Activated CD4-positive, alpha-beta T cell treated with anti-CD3 and anti-CD28 coated beads for 36 hours (primary cell): ENCODE measurements at regions not wholly inside any gene's neighbourhood (a gene's known extent, or its start where the extent isn't known, plus 50 kb on each side); places are given as distances from the start of the nearest gene placed in this dataset.
A peak's percentile ranks its signal among the peaks of the same experiment; 100 is the strongest.

Experiments used
- ATAC-seq: fragments of 200-7000 bp; cut with Tn5 transposase; one replicate; pipeline ENCODE4 v1.10.0; 2021; ENCODE audit warnings: mild to moderate bottlenecking, moderate library complexity
- CTCF ChIA-PET: fragments of 350-600 bp; sonication (Branson Sonifier 250); formaldehyde crosslinking; loops from one replicate; lab custom pipeline; 2021; ENCODE audit warnings: antibody characterized with exemption; lab: Charles Lee
- POLR2A ChIA-PET: fragments of 350-600 bp; sonication (Branson Sonifier 250); formaldehyde crosslinking; loops from one replicate; lab custom pipeline; 2021; ENCODE audit warnings: antibody characterized with exemption, inconsistent platforms; lab: Charles Lee
- DNase-seq: peaks from one replicate; pipeline ENCODE4 v3.0.0-alpha.2; 2020
- H3K27ac Mint-ChIP-seq: one replicate; pipeline ENCODE4 v1.8.0; 2021; ENCODE audit warnings: mixed read lengths
- H3K27me3 Mint-ChIP-seq: one replicate; pipeline ENCODE4 v1.8.0; 2021; ENCODE audit warnings: mixed read lengths
- H3K36me3 Mint-ChIP-seq: one replicate; pipeline ENCODE4 v1.8.0; 2021; ENCODE audit warnings: low read depth, mixed read lengths
- H3K4me1 Mint-ChIP-seq: one replicate; pipeline ENCODE4 v1.8.0; 2021; ENCODE audit warnings: mixed read lengths
- H3K4me3 Mint-ChIP-seq: one replicate; pipeline ENCODE4 v1.8.0; 2021; ENCODE audit warnings: mild to moderate bottlenecking, moderate library complexity, mixed read lengths
- H3K9me3 Mint-ChIP-seq: one replicate; pipeline ENCODE4 v1.8.0; 2021; ENCODE audit warnings: low read depth, mixed read lengths
- intact Hi-C, 2 experiments: fragments of 100-400 bp; cut with DNase I in 1 of 2; cut with micrococcal nuclease in 1 of 2; formaldehyde crosslinking; loops; one replicate each; pipeline versions ENCODE4 v1.14.2 to v1.15.1; 2022 to 2024; cut with DNase I, micrococcal nuclease

GRCh38 chrX:9249051-9249846 lies 215.3 kb upstream of the FAM9B start:
- CTCF ChIA-PET, result interaction anchor here (0.6 kb wide), 1 partner anchor 64 kb away, joined by 4 read pairs; no protein-coding TSS in a partner anchor
- H3K9me3 Mint-ChIP-seq, result no peaks in the 10 kb centered on the region
- H3K4me3 Mint-ChIP-seq, result no peak overlapping the region
- intact Hi-C loops, result no loop called here
- H3K27me3 Mint-ChIP-seq, result no peaks in the 10 kb centered on the region
- H3K27ac Mint-ChIP-seq, result no peak overlapping the region
- ATAC-seq (no peak), DNase-seq (no peak)
- H3K4me1 Mint-ChIP-seq, result no peaks in the 10 kb centered on the region
- no peaks in the 10 kb centered on the region for H3K36me3 Mint-ChIP-seq
- POLR2A ChIA-PET, result no interaction called here

- H3K36me3 Mint-ChIP-seq, result no peaks in the 10 kb centered on the region
- ChIA-PET POLR2A (no interaction called here), CTCF (no interaction called here)
- H3K27me3 Mint-ChIP-seq, result no peaks in the 10 kb centered on the region
- intact Hi-C loops, result no loop called here
- no peak for ATAC-seq
- no peak for DNase-seq
- no peak overlapping the region for H3K27ac Mint-ChIP-seq
- H3K4me3 Mint-ChIP-seq, result no peak overlapping the region
- H3K9me3 Mint-ChIP-seq, result no peaks in the 10 kb centered on the region
- no peaks in the 10 kb centered on the region for H3K4me1 Mint-ChIP-seq
These were observed 212.7 kb upstream of the TBL1X start for GRCh38 chrX:9252182-9252581.

GRCh38 chrX:9253211-9253610 lies 211.6 kb upstream of the TBL1X start:
- DNase-seq (no peak), ATAC-seq (no peak)
- no peak overlapping the region for H3K4me3 Mint-ChIP-seq
- ChIA-PET CTCF (no interaction called here), POLR2A (no interaction called here)
- no peaks in the 10 kb centered on the region for H3K9me3 Mint-ChIP-seq
- H3K27me3 Mint-ChIP-seq, result no peaks in the 10 kb centered on the region
- H3K27ac Mint-ChIP-seq, result no peak overlapping the region
- intact Hi-C loops, result no loop called here
- no peaks in the 10 kb centered on the region for H3K36me3 Mint-ChIP-seq
- H3K4me1 Mint-ChIP-seq, result peaks cover 6% of the 10 kb centered on the region

GRCh38 chrX:9257718-9258420 lies 207.0 kb upstream of the TBL1X start:
- Mint-ChIP-seq H3K4me3 (no peak overlapping the region), H3K4me1 (peaks cover 38% of the 10 kb centered on the region), H3K27me3 (no peaks in the 10 kb centered on the region), H3K27ac (no peak overlapping the region), H3K9me3 (peaks cover 3% of the 10 kb centered on the region), H3K36me3 (peaks cover 2% of the 10 kb centered on the region)
- CTCF ChIA-PET, result interaction anchor here (0.9 kb wide), 1 partner anchor 22 kb away, joined by 3 read pairs; no protein-coding TSS in a partner anchor
- ATAC-seq (peak; percentile 51), DNase-seq (peak; percentile 15)
- POLR2A ChIA-PET, result no interaction called here
- intact Hi-C loops, result loop anchor here in 1 of 2 experiments (2.0 kb wide), 1 partner anchor 27 kb away; no protein-coding TSS in a partner anchor

GRCh38 chrX:9258421-9259104 lies 206.3 kb upstream of the TBL1X start:
- Mint-ChIP-seq H3K27me3 (no peaks in the 10 kb centered on the region), H3K36me3 (peaks cover 2% of the 10 kb centered on the region), H3K27ac (no peak overlapping the region), H3K9me3 (peaks cover 3% of the 10 kb centered on the region), H3K4me3 (no peak overlapping the region), H3K4me1 (peaks cover 38% of the 10 kb centered on the region)
- ChIA-PET CTCF (interaction anchor here (0.7 to 0.9 kb wide), 2 partner anchors 21 to 22 kb away, joined by 3 read pairs; no protein-coding TSS in a partner anchor), POLR2A (no interaction called here)
- intact Hi-C loops, result loop anchor here in 1 of 2 experiments (2.0 kb wide), 1 partner anchor 26 kb away; no protein-coding TSS in a partner anchor
- ATAC-seq (no peak), DNase-seq (no peak)

GRCh38 chrX:9260603-9261002 lies 204.3 kb upstream of the TBL1X start:
- Mint-ChIP-seq H3K9me3 (peaks cover 3% of the 10 kb centered on the region), H3K27ac (no peak overlapping the region), H3K4me3 (no peak overlapping the region), H3K36me3 (peaks cover 2% of the 10 kb centered on the region), H3K4me1 (peaks cover 38% of the 10 kb centered on the region), H3K27me3 (no peaks in the 10 kb centered on the region)
- intact Hi-C loops, result no loop called here
- ATAC-seq (peak; percentile 19), DNase-seq (no peak)
- CTCF ChIA-PET, result no interaction called here
- POLR2A ChIA-PET, result interaction anchor here (0.5 kb wide), 1 partner anchor 642 kb away, joined by 3 read pairs; no protein-coding TSS in a partner anchor

GRCh38 chrX:9267415-9267814 lies 197.4 kb upstream of the TBL1X start:
- H3K4me1 Mint-ChIP-seq, result no peaks in the 10 kb centered on the region
- H3K36me3 Mint-ChIP-seq, result no peaks in the 10 kb centered on the region
- POLR2A ChIA-PET, result no interaction called here
- no peak for DNase-seq
- CTCF ChIA-PET, result no interaction called here
- intact Hi-C loops, result no loop called here
- H3K27ac Mint-ChIP-seq, result no peak overlapping the region
- no peaks in the 10 kb centered on the region for H3K27me3 Mint-ChIP-seq
- no peaks in the 10 kb centered on the region for H3K9me3 Mint-ChIP-seq
- no peak overlapping the region for H3K4me3 Mint-ChIP-seq
- ATAC-seq, result no peak

GRCh38 chrX:9269134-9269533 lies 195.7 kb upstream of the TBL1X start:
- ChIA-PET CTCF (no interaction called here), POLR2A (no interaction called here)
- peaks cover 2% of the 10 kb centered on the region for H3K9me3 Mint-ChIP-seq
- no peaks in the 10 kb centered on the region for H3K4me1 Mint-ChIP-seq
- H3K36me3 Mint-ChIP-seq, result no peaks in the 10 kb centered on the region
- DNase-seq, result no peak
- intact Hi-C loops, result no loop called here
- no peak overlapping the region for H3K4me3 Mint-ChIP-seq
- no peaks in the 10 kb centered on the region for H3K27me3 Mint-ChIP-seq
- H3K27ac Mint-ChIP-seq, result no peak overlapping the region
- no peak for ATAC-seq

GRCh38 chrX:9271789-9272525 lies 192.9 kb upstream of the TBL1X start:
- H3K27me3 Mint-ChIP-seq, result no peaks in the 10 kb centered on the region
- no peak for DNase-seq

GRCh38 chrX:9273744-9274143 lies 191.1 kb upstream of the TBL1X start:
- Mint-ChIP-seq H3K27ac (no peak overlapping the region), H3K27me3 (no peaks in the 10 kb centered on the region), H3K9me3 (peaks cover 2% of the 10 kb centered on the region), H3K4me3 (no peak overlapping the region), H3K4me1 (peaks cover 5% of the 10 kb centered on the region), H3K36me3 (no peaks in the 10 kb centered on the region)
- ATAC-seq (no peak), DNase-seq (no peak)
- CTCF ChIA-PET, result no interaction called here
- intact Hi-C loops, result no loop called here
- POLR2A ChIA-PET, result no interaction called here

More at GRCh38 chrX:9271789-9272525, 192.9 kb upstream of the TBL1X start:
- CTCF ChIA-PET, result no interaction called here
- Mint-ChIP-seq H3K9me3 (peaks cover 2% of the 10 kb centered on the region), H3K36me3 (no peaks in the 10 kb centered on the region), H3K4me3 (no peak overlapping the region), H3K27ac (no peak overlapping the region), H3K4me1 (no peaks in the 10 kb centered on the region)
- intact Hi-C loops, result no loop called here
- no peak for ATAC-seq
- POLR2A ChIA-PET, result no interaction called here
